GM18907 (cell line): ENCODE measurements at regions not wholly inside any gene's neighbourhood (a gene's known extent, or its start where the extent isn't known, plus 50 kb on each side); places are given as distances from the start of the nearest gene placed in this dataset.

Experiments
- ATAC-seq: cut with Tn5 transposase; IDR thresholded peaks from one replicate; pipeline ENCODE4 v1.9.1; 2021; ENCODE audit warnings: mild to moderate bottlenecking, moderate library complexity; ENCODE audit not compliant: unreplicated experiment

DNA sequence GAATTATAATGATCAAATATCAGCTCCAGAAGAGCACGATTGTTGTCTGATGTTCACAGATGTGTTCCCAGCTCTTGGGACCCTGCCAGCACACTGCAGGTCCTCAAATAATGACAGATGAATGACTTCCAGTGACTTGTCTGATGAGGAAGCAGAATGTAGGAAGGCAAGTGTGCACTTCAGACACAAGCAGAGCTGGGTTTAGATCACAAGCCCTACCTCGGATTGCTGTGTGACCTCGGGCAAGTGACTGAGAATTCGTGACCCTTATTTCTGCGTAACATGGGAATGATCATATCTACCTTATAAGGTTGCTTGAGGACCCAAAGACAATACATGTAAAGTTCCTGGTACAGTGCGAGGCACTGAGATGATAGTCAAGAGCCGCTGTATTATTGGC lies 182.2 kb downstream of the ABCC12 start:
- ATAC-seq = no peak

DNA sequence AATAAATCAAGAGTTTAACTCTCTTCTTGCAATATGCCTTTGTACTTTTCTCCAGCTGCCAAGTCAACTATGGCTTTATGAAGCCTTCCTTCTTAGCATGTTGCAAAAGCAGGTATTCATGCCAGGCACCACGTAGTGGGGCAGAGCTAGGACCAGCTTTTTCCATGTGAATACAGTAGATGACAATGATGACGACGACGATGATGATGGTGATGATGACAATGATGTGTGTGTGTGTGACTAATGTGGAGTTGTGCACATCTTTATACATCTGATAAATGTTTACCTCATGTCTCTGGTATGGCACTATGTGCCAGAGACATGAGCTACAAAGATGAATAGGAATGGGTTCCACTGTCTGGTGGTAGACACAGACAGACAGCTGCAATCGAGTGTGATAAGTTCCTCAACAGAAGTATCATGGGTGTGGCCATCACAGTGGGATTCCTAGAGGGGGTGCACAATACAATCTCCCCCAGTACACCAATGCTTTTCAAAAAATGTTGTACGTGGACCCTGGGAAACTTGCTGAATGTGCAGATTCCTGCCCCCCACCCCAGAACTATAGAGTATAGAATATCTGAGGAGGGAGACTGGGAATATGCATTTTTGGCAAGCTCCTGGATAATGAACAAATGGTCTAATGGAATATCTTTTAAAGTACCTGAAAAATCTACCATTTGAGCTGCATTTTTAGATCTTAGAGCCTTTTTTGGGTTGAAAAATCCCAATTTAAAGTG lies 183.4 kb downstream of the ABCC12 start:
- no peak for ATAC-seq

DNA sequence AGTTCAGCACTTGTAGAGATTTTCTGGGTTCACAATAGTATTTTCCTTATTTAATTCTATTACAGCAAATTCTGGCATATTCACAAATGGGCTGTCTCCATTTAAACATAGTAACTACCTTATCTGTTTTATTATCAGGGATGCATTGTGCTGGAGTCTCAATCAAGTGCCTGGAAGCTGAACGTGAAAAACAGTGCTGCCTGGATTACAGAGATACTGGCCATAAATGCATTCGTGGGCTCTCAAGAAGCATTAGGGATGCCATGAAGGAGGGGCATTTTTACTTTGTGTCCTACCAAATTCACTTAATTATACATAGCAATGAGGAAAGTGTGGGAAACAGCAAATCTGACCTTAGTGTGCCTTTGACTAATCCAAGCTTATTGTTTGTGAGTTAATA lies 184.6 kb downstream of the ABCC12 start:
- ATAC-seq = no peak

DNA sequence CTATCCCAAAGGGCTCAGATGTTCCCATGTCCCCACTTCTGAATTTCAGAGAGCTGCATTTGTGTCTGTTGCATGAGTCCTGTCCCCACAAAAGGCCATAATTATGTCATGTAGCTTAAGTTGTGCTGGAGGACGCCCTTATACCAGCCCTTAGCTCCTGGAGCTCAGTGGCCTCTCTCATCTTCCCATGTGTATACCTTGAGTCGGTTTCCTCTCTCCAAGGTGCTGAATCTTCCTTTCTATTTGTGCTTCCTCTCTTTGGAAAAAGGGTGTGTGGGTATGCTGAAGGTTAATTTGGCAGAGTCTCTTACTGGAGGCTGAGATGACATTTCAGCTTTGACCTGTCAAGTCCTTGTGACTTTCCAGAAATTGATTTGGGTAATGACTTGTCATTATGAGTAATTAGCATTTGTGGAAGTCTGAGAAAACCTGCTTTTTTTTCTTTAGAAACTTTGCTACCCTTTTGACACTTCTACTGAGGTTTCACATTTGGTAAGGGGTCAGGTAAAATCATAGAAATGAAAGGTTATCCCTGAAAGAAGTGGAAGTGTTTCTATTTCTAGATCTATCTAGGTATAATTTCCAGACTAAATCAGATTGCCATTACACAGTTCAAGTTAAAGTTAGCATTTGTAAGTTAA lies 185.4 kb downstream of the ABCC12 start:
- ATAC-seq = no peak

DNA sequence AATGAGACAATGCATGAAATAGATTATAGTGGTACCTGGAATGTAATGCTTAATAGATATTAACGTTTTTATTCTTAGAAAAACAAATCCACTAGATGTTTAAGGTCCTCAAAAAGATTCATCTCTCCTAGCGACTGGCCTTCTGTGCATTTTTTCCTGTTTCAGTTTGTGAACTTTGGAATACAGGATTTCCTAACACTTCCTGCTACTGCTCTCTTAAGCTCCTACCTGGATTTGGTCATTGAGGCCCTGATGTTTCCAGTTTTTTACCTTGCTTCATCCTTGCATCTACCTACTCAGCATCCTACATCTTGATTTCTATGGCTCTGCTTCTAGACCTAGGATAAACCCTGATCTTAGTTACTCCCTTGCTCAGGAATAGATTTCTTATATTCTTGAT lies 188.4 kb downstream of the ABCC12 start:
- ATAC-seq = no peak

DNA sequence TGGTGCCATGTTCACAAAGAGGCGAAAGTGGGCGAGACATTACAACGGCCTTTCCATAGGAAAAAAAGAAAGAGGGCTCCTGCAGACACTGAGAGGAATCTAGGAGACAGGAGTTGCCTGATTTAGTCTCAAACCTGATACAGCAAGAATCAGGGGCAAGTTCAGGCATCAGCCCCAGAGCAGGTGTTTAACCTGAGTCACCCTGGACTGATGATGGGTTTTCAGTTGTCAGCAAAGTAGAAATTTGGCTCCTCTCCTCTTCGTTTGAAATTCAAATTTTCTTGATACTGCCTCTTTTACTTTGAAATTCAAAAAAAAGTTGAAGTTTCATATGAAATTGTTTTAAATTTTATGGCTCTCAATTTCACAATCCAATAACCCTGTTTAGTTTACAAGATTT lies 189.5 kb downstream of the ABCC12 start:
- ATAC-seq = no peak

DNA sequence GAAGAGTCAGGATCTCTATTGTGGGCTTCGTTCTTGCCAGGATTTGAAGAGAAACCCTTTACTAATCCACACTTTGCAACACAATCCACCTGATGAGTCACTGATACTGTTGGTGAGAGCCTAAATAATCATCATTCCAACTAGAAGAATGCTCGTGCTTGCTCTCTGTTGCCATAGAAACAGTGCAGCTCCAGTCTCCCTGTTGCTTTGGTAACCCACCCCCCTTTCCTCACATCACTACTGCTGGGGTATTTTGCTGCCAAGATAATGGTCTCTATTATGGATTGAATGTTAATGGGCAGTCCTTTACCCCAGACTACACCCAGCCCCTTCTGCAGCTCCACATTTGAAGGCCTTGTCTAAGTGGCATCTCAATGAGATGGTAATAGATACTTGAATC lies 190.4 kb downstream of the ABCC12 start:
- ATAC-seq = no peak

DNA sequence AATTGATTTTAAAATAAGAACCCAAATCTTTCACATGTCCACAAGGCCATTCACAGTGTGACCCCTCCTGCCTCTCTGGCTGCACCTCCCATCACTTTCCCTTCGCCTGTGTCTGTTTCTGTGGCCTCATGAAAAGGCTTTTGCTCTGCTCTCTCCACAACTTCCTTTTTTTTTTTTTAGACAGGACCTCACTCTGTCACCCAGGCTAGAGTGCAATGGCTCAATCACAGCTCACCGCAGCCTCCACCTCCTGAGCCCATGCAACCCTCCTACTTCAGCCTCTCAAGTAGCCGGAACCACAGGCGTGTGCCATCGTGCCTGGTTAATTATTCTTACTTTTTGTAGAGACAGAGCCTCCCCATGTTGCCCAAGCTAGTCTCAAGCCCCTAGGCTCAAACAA lies 197.1 kb downstream of the ABCC12 start:
- no peak for ATAC-seq

DNA sequence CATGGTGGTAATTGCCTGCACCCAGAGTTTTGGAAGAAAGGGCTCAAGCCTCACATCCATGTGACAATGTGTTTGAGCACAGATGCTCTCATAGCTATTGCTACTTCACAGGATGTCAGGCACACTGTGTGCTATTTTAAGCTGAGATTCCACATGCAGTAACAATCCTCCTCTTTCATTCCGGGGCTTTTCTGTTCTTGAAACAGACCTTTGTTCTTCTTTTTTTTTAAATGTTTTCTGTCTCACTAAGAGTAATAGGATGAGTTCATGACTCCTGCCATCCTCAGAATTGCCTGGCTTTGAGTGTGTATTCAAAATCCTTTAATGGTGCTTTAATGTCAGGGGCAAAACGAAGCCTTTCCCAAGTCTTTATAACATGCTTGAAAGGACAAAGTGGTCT lies 198.9 kb downstream of the ABCC12 start:
- ATAC-seq = no peak

DNA sequence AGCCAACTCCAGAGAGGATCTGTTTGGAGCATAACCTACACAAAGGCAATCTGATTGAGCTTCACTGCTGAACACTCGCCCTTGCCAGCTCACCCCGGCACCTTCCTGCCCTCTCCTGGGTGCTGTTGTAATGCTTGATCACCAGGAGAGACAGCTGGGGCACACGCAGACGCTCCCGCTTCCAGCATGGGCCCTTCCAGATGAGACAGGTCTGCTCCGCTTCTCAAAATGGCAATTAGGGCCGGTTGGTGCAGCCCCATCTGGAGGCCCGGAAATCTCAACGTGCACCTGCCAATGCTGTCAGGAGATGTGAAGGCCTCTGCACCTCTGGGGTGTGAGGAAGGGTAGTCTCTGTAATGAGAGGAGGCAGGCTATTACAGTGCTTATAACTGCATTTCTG lies 206.1 kb downstream of the ABCC12 start:
- no peak for ATAC-seq

DNA sequence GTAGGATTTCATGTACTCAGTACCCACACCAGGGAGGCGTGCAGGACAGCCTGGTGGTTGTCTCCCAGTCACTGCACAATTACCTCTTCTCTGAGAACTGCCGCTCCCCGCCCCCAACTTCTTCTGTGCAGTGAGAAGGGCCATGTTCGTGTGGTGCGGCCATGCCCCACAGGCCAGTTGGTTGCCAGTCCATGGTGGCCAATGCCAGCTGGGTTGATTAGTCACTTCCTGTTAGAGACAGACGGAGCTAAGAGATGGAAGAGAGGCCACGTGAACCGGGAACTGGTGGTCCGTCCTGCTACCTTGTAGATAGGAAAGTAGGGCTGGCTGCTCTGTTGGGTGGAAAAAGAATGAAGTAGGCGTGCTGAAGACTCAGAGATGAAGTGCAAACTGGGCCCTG lies 206.5 kb downstream of the ABCC12 start:
- ATAC-seq = no peak

DNA sequence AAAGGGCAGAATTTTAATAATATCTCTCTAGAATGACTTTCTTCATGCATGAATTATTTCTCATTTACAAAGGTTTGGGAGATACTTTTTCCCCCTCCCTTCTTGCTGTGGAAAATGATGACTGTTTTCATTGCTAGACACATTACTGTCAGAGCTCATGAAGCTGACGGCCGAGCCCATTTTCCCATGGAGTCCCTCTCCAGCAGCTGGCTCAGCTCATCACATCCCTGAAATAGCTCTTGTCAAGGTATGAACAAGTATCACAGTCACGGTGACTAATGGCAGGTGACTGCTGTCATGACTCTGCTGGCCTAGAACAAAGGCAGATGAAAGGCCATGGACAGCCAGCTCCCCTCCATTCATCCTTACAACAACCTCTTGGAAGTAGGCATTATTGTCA lies 208.1 kb downstream of the ABCC12 start:
- no peak for ATAC-seq

DNA sequence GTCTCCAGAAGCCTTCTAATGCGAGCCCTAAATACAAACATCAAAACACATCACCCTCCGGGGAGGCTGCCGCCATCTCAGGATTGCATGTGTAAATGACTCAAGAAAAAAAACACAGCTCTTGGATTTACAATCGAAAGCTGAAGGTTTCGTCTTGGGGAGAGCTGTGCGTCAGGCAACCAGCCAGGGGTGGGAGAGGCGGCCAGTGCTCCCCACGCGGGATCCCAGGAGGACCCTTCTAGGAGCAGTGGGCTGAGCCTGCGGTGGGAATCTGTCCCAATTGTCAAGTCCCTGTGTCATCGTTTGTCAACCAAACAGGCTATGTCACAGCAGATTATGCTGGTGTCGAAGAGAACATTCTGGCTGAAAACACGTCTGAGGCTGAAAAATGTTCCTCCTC lies 209.7 kb downstream of the ABCC12 start:
- ATAC-seq = no peak

DNA sequence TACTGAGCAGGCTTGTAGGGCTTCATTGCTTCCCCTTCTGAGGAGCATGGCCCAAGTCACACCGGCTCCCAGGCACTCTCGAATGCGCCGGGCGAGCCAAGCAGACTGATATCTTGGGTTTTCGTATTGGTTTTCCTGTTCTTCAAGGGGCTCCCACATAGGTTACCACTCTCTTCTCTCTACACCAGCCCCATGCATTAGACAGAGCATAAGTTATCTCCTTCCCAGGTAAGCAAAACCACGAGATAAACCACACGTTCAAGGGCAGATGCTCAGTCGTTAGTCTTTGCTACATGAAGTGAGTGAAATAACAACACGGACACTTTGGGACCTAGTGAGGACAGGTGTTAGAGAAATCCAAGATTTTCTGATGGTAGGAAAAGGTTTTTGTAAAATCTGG lies 211.2 kb downstream of the ABCC12 start:
- no peak for ATAC-seq

DNA sequence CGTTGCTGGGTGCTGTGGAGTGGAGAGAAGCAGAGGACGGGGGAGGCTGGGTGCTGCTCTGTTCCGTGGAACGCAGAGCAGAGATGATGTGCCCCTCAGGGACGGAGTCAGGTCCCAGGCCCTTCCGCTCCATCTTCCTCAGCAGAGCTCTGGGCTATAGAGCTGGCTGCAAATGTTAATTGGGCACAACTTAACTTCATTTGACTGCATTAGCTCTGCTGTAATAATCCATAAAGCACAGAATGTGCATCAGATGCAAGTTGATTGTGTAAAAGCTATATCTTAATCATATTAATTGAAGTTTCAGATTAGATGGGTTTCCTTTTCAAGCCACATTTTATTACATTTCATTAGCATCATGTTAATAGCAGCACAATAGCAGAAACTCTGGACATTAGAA lies 212.6 kb downstream of the ABCC12 start:
- no peak for ATAC-seq

DNA sequence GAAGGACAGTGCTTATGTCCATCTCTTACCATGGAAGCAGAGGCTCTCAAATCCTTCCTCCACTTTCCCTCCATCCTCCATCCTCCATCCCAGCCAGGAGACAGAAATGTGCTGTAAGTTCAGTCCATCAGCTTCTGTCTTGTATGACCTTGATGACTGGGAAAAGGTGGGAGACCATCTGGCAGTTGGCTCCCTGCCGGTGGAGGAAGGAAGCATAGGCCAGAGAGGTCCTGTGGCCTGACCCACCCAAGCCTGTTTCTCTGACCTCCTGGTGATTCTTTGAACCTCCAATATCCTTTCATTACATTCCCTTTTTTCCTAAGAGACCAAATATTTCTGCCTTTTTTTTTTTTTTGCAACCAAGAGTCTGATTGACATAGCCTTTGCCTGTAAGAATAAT lies 215.3 kb downstream of the ABCC12 start:
- ATAC-seq = no peak

DNA sequence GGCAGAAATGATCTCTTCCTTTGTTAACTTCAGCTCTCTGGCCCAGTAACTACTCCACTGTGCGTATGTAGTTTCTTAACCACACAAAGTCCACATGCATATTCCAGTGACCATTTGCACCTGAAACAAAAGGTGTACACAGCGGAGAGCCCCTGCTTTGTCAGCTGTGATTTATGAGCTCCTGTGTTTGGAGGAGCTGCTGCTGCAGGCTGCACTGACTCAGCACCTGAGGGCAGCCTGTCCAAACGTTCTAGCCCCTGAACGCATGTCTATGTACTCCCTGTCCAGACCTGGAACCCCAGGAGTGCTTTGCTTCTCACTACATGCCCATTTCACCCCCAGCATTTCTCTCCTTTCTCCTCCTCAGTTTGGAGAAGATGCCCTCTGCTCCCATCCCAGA lies 216.1 kb downstream of the ABCC12 start:
- no peak for ATAC-seq

DNA sequence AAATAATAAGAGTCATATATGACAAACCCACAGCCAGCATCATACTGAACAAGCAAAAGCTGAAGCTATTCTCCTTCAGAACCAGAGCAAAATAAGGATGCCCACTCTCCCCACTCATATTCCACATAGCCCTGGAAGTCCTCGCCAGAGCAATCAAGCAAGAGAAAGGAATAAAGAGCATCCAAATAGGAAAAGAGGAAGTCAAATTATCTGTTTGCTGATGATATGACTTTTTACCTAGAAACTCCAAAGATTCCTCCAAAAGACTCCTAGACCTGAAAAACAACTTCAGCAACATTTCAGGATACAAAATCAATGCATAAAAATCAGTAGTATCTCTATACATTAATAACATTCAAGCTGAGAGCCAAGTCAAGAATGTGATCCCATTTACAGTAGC lies 217.5 kb downstream of the ABCC12 start:
- ATAC-seq = no peak

DNA sequence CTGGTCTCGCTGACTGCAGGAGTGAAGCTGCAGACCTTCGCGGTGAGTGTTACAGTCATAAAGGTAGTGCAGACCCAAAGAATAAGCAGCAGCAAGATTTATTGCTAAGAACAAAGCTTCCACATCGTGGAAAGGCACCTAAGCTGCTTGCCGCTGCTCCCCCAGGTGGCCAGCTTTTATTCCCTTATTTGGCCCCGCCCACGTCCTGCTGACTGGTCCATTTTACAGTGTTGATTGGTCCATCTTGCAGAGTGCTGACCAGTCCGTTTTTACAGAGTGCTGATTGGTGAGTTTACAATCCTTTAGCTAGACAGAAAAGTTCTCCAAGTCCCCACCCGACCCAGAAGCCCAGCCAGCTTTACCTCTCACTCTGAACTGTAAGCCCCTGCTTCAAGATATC lies 227.8 kb downstream of the ABCC12 start:
- no peak for ATAC-seq

DNA sequence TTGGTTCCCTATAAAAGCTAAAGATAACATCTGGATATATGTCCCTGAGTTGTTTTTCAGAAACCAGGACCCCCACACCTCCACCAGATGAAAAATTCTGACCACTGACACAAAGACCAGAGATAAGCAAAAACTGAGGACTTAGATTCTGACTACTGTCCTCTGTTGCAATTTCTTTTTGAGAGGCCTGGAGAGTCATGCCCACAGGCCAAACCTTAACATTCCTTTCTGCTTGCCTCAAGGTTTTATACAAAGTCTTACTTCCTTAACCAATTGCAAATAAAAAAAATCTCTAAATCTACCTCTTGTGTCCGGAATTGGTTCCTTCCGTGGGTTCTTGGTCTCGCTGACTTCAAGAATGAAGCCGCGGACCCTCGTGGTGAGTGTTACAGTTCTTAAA lies 228.5 kb downstream of the ABCC12 start:
- no peak for ATAC-seq

DNA sequence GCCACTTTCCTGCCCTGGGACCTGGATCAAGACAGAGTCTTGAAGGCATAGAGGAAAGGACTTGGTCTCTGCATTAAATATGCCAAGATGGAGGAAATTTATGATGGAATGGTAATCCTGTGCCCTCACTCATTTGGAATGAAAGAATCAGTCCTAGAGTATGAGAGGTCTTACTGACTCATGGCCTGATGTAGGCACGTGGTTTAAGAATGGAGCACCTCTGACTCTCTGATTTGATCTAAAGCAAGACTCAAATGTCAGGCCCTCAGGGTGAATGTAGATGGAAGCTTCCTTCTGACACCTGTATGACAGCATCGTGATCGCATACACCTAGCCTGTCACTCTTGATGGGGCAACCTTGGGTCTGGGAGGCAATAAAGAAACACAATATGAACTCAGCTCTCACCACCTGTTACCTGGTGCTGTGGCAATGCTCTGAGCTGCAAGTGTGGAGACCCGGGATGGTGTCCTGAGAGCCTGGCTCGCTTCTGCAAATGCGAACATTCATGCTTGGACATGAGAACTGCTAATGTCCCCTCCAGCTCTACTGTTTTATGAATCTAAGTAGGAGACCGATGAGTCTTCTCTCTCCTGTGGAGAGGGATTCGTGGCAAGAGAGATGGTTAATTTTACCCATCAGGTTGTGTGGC lies 229.9 kb downstream of the ABCC12 start:
- no peak for ATAC-seq

DNA sequence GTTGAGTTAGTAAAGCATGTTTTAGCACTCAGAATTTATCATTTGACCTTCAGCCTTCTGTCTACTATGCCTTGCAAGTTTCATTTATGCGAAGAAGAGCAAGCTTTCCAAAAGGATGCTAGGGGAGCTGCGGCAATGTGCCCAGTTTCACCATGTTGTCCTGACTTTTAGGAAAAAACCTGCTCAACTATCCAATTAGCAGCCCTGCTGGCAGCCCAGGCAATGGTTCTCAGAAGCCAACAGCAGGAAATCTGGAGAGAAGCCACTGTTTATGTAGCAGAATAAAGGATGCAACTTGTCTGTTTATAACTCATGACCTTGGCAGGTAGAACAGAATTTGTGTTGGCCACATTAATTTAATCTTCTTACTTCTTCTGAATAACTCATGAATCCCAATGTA lies 230.8 kb downstream of the ABCC12 start:
- no peak for ATAC-seq
